HFFc6 (cell line): ENCODE measurements at regions not wholly inside any gene's neighbourhood (a gene's known extent, or its start where the extent isn't known, plus 50 kb on each side); places are given as distances from the start of the nearest gene placed in this dataset.

Source experiments
- DNase-seq: peaks from one replicate; pipeline ENCODE4 v3.0.0-alpha.2; 2018
- H3K27ac Mint-ChIP-seq: 2 replicates; pipeline ENCODE4 v1.8.0; 2020; ENCODE audit warnings: mild to moderate bottlenecking, mixed read lengths
- H3K27me3 Mint-ChIP-seq: 2 replicates; pipeline ENCODE4 v1.8.0; 2021; ENCODE audit warnings: mild to moderate bottlenecking, moderate library complexity, mixed read lengths; ENCODE audit not compliant: insufficient read depth
- H3K36me3 Mint-ChIP-seq: 2 replicates; pipeline ENCODE4 v1.8.0; 2021; ENCODE audit warnings: low read depth, mixed read lengths
- H3K4me1 Mint-ChIP-seq: 2 replicates; pipeline ENCODE4 v1.8.0; 2020; ENCODE audit warnings: low read depth, mixed read lengths
- H3K4me3 Mint-ChIP-seq: 2 replicates; pipeline ENCODE4 v1.8.0; 2020; ENCODE audit warnings: mild to moderate bottlenecking, moderate library complexity, mixed read lengths
- H3K9me3 Mint-ChIP-seq: 2 replicates; pipeline ENCODE4 v1.8.0; 2020; ENCODE audit warnings: mild to moderate bottlenecking, mixed read lengths
- TF ChIP-seq, protein P1 (sequence below): fragments of 200-600 bp; sonication (generic); IDR thresholded peaks from 2 replicates; pipeline ENCODE4 v1.5.0; 2021; ENCODE audit warnings: antibody characterized with exemption, mild to moderate bottlenecking

DNA sequence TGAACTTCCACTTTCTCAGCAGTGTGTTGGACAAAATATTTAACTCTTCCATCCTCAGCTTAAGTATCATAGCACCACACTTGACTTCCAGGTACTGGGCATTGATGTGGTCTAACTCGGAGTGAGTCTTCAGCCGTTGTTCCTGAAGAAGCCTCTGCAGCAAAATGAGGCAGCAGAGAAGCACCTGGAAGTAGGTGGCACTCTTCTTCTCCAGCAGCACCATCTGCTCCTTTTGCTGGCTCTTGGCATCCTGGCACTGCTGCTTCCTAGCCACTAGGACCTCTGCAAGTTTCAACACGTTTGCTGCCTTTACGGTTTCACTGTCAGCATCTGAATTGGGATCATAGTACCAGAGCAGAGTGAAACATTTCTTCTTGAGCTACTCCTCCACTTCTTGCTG lies 162.5 kb upstream of the GORAB start:
- no peak for DNase-seq
- H3K4me1 Mint-ChIP-seq: no peaks in the 10 kb centered on the region

DNA sequence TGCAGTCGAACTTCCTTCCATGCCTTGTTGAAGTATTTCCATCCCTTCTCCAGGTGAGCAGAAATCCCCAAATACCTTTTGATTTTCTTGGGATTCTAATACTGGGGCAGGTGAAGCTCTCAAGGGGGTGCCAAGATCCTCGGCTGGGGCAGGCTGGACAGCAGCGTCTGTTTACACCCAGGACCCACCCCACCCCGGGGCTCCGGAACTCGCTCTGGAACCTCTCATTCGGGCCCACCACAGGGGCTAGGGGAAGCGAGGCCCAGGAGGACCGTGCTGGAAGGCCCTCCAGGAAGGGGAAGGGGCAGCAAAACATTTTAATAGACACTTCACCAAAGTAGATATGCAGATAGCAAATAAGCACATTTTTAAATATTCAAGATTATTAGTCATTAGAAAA lies 161.9 kb upstream of the GORAB start:
- Mint-ChIP-seq H3K9me3 (no peaks in the 10 kb centered on the region), H3K4me1 (no peaks in the 10 kb centered on the region), H3K27me3 (peaks cover 3% of the 10 kb centered on the region; the same call in 1 of the 2 replicates), H3K4me3 (no peak overlapping the region), H3K36me3 (peaks cover 5% of the 10 kb centered on the region; the same call in 1 of the 2 replicates), H3K27ac (no peak overlapping the region)
- DNase-seq: no peak
- TF ChIP-seq, protein P1, sequence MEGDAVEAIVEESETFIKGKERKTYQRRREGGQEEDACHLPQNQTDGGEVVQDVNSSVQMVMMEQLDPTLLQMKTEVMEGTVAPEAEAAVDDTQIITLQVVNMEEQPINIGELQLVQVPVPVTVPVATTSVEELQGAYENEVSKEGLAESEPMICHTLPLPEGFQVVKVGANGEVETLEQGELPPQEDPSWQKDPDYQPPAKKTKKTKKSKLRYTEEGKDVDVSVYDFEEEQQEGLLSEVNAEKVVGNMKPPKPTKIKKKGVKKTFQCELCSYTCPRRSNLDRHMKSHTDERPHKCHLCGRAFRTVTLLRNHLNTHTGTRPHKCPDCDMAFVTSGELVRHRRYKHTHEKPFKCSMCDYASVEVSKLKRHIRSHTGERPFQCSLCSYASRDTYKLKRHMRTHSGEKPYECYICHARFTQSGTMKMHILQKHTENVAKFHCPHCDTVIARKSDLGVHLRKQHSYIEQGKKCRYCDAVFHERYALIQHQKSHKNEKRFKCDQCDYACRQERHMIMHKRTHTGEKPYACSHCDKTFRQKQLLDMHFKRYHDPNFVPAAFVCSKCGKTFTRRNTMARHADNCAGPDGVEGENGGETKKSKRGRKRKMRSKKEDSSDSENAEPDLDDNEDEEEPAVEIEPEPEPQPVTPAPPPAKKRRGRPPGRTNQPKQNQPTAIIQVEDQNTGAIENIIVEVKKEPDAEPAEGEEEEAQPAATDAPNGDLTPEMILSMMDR: no peak

More for the DNA sequence above, 162.5 kb upstream of the GORAB start:
- H3K36me3 Mint-ChIP-seq: peaks cover 10% of the 10 kb centered on the region; the same call in 1 of the 2 replicates
- no peaks in the 10 kb centered on the region for H3K9me3 Mint-ChIP-seq
- H3K4me3 Mint-ChIP-seq: no peak overlapping the region
- TF ChIP-seq, protein P1: no peak
- H3K27me3 Mint-ChIP-seq: peaks cover 4% of the 10 kb centered on the region
- H3K27ac Mint-ChIP-seq: no peak overlapping the region

DNA sequence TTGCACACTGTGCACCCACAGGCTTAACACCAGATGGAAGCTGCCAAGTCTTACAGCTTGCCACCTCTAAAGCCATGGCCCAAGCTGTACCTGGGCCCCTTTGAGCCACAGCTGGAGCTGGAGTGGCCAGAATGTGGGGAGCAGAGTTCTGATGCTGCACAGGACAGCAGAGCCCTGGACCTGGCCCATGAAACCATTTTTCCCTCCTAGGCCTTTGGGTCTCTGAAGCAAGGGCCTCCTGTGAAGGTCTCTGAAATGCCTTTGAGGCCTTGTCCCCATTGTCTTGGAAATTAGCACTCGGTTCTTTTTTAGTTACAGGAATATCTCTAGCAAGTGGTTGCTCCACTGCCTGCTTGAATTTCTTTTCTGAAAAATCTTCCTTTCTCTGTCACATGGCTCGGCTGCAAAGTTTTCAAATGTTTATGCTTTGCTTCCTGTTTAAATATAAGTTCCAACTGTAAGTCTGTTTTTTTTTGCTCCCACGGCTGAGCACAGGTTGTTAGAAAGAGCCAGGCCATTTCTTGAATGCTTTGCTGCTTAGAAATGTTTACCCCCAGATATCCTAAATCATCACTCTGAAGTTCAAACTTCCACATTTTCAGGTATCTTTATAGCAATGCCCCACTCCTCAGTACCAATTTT lies 156.8 kb upstream of the GORAB start:
- no peak for DNase-seq
- Mint-ChIP-seq H3K9me3 (no peaks in the 10 kb centered on the region), H3K27me3 (no peaks in the 10 kb centered on the region; the same call in 1 of the 2 replicates), H3K4me1 (peaks cover 24% of the 10 kb centered on the region), H3K27ac (no peak overlapping the region), H3K4me3 (no peak overlapping the region), H3K36me3 (no peaks in the 10 kb centered on the region)
- TF ChIP-seq, protein P1: no peak

DNA sequence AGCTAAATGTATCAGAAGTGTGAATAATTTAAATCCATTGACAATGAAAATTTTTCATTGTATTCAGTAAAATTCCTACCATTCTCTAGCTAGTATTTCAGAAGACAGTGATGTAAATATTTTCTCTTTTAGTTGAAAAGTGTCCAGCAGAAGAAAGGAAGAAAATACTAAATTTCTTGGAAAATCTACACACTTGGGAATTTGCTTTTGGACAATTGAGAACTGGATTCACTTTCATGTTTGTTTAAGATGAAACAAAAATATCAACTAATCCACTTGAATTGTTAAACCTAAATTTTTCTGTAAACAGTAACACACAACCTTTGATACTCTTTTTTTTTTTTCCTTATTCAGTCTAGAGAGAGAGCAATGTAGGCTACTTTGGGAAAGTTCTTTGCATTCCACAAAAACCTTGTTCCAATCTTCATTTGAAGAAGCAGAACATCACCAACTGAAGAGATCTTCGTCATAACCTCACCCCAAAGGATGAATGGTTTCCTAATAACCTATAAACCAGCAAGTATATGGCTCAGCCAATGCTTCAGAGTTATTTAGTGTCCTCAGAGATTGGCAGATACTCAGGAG lies 155.1 kb upstream of the GORAB start:
- Mint-ChIP-seq H3K27ac (no peak overlapping the region), H3K9me3 (no peaks in the 10 kb centered on the region), H3K4me3 (no peak overlapping the region), H3K4me1 (peaks cover 24% of the 10 kb centered on the region), H3K27me3 (no peaks in the 10 kb centered on the region; the same call in 1 of the 2 replicates), H3K36me3 (no peaks in the 10 kb centered on the region)
- DNase-seq: no peak
- TF ChIP-seq, protein P1: no peak

DNA sequence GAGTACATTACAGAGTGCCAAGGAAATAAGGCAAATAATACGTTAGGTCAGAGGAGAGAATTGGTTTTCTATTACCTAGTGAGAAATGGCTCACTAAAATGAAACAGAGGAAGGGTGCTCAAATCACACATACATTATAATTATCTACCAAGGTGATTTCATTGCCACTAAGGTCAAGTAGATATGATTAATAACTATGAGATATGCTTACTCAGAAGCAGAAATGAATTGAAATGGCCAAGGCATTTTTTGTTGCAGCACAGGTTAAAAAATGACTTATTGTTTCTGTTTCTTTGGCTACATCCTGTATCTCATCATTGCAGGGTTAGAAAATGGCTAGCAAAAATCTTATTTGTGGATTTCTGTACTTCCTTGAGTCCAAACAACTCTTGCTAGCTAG lies 154.5 kb upstream of the GORAB start:
- DNase-seq: no peak
- Mint-ChIP-seq H3K4me1 (peaks cover 24% of the 10 kb centered on the region), H3K27ac (no peak overlapping the region), H3K36me3 (no peaks in the 10 kb centered on the region), H3K9me3 (no peaks in the 10 kb centered on the region), H3K4me3 (no peak overlapping the region), H3K27me3 (no peaks in the 10 kb centered on the region; the same call in 1 of the 2 replicates)
- TF ChIP-seq, protein P1: no peak
